ENCODE measurements at regions not wholly inside any gene's neighbourhood (a gene's known extent, or its start where the extent isn't known, plus 50 kb on each side); places are given as distances from the start of the nearest gene placed in this dataset.

DNA sequence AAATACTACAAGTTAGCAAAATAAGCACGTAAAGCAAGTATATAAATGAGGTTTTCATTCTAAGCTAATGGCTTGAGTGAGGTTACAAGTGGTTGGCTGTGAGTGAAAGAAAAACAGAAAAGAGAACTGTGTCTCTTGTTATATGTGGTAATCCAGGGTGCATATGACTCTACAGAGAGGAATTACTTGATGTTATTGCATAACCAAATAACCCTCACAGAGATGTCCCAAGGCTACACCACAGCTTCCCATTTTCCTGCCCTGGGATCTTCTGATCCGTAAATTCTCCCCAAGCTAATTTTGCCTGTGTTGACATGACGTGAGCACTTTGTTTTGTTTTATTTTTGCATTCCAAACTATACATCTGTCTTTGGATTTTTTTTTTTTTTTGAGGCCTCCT, 470.0 kb upstream of the INTU start:
- H3K4me3 ChIP-seq (ENCODE audit: low read length) = no peak overlapping the region
- no peaks in the 10 kb centered on the region for H3K4me1 ChIP-seq (ENCODE audit: control insufficient read depth, insufficient read depth, low read length)
- H3K9ac ChIP-seq (ENCODE audit: low read depth, low read length) = no peak overlapping the region
- H3K9me3 ChIP-seq (replicated peaks; ENCODE audit: low read length) = no peaks in the 10 kb centered on the region
- H3K36me3 ChIP-seq (ENCODE audit: insufficient read depth, low read length) = no peaks in the 10 kb centered on the region
- H3K4me2 ChIP-seq (ENCODE audit: low read length) = no peak overlapping the region
- H3K27me3 ChIP-seq (ENCODE audit: control insufficient read depth, insufficient read depth, low read length) = no peaks in the 10 kb centered on the region

DNA sequence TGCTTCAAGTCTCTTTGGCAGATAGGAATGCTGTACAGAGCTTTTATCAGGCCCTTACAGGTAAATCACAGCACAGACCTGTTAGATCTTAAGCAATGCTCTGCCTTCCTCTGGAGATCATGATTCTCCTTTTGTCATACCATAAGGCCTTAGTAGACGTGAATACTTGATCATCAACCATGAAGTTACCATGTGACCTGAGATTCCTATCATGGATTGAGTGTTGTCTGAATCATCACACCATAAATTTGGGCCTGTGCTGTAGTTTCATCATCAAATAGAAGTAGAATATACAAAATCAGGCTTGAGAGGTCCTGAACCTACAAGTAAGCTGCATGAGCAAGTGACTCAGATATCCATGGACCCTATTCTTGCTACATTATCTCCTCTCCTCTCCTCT, 466.8 kb upstream of the INTU start:
- no peaks in the 10 kb centered on the region for H3K4me1 ChIP-seq (ENCODE audit: control insufficient read depth, insufficient read depth, low read length)
- H3K9ac ChIP-seq (ENCODE audit: low read depth, low read length) = no peak overlapping the region
- H3K4me3 ChIP-seq (ENCODE audit: low read length) = no peak overlapping the region
- H3K36me3 ChIP-seq (ENCODE audit: insufficient read depth, low read length) = no peaks in the 10 kb centered on the region
- H3K4me2 ChIP-seq (ENCODE audit: low read length) = no peak overlapping the region
- H3K9me3 ChIP-seq (replicated peaks; ENCODE audit: low read length) = no peaks in the 10 kb centered on the region
- H3K27me3 ChIP-seq (ENCODE audit: control insufficient read depth, insufficient read depth, low read length) = no peaks in the 10 kb centered on the region

DNA sequence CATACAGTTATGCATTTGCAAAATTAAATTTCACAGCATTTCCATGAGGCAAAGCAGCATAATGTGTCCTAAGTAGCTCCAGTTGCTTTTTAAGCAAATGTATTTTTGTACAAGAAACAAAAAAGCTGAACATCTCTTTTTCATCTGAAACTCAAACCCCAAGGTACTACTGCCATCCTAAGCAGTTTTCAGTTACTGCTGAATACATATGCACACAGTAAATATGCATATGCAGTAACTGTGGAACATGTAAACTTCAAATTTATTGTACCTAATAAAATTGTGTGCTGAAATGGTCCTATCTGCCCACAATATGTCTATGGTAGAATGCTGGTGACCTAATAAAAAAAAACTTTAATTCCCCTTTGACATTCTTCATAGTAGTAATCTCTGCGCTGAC, 458.6 kb upstream of the INTU start:
- no peaks in the 10 kb centered on the region for H3K36me3 ChIP-seq (ENCODE audit: insufficient read depth, low read length)
- no peak overlapping the region for H3K4me2 ChIP-seq (ENCODE audit: low read length)
- H3K9ac ChIP-seq (ENCODE audit: low read depth, low read length) = no peak overlapping the region
- no peaks in the 10 kb centered on the region for H3K27me3 ChIP-seq (ENCODE audit: control insufficient read depth, insufficient read depth, low read length)
- H3K4me3 ChIP-seq (ENCODE audit: low read length) = no peak overlapping the region
- no peaks in the 10 kb centered on the region for H3K9me3 ChIP-seq (replicated peaks; ENCODE audit: low read length)
- no peaks in the 10 kb centered on the region for H3K4me1 ChIP-seq (ENCODE audit: control insufficient read depth, insufficient read depth, low read length)

DNA sequence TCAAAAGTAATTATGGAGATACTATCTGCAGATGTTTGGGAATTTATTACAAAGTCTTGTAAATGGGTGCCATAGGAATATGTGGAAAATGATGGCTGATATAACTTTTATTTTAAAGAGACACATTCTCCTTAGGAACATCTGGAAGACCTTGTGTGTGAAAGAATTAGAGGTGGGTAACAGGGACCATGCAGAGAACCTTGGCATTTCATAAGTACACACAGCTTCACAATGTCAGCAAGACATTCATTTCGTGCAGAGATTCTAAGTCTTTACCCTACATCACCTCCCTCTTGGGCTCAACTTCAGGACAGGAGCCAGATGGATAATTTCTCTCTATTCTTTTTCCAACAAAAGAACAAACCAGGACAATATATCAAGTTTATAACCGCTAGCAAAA, 458.1 kb upstream of the INTU start:
- Histone ChIP-seq H3K9me3 (replicated peaks; ENCODE audit: low read length) (no peaks in the 10 kb centered on the region), H3K4me2 (ENCODE audit: low read length) (no peak overlapping the region), H3K4me3 (ENCODE audit: low read length) (no peak overlapping the region), H3K36me3 (ENCODE audit: insufficient read depth, low read length) (no peaks in the 10 kb centered on the region), H3K4me1 (ENCODE audit: control insufficient read depth, insufficient read depth, low read length) (no peaks in the 10 kb centered on the region), H3K27me3 (ENCODE audit: control insufficient read depth, insufficient read depth, low read length) (no peaks in the 10 kb centered on the region), H3K9ac (ENCODE audit: low read depth, low read length) (no peak overlapping the region)

DNA sequence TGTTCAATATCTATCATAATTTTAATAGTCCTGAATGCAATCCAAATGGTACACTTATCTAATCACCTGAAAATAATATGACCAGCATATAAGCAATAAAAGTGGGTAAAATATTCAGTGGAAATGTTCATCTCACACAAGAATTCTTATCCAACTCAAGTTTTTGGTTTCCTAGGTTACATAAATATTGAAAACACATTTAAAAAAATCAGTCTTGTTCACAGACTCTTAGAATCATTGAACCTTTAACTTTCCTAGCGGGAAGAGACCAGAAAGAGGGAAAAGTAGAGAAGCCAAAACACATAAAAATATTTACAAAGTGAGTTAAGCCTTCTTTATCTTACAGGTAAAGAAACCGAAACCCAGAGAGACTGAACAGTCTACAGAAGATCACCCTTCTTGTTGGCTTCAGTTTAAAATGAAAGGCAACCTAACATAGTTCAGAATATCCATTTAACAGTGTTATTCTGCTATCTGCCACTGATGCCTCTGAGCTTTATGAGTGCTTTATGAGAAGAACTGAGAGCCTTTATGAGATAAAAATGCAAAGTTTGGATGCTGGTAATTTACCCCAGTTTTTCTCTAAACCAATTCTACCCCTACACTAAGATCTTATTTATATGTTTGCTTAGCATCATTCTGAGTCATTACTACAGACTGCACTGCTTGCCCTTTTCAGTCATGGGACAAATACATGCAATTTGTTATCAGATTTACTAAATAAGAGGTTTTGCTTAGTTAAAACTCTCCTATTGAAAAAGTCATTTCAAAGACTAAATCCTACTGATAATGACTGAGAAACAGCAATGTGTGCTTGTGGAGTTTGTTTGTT, 453.3 kb upstream of the INTU start:
- H3K27me3 ChIP-seq (ENCODE audit: control insufficient read depth, insufficient read depth, low read length) = no peaks in the 10 kb centered on the region
- no peaks in the 10 kb centered on the region for H3K36me3 ChIP-seq (ENCODE audit: insufficient read depth, low read length)
- H3K4me2 ChIP-seq (ENCODE audit: low read length) = no peak overlapping the region
- H3K4me1 ChIP-seq (ENCODE audit: control insufficient read depth, insufficient read depth, low read length) = no peaks in the 10 kb centered on the region
- no peaks in the 10 kb centered on the region for H3K9me3 ChIP-seq (replicated peaks; ENCODE audit: low read length)
- no peak overlapping the region for H3K4me3 ChIP-seq (ENCODE audit: low read length)
- no peak overlapping the region for H3K9ac ChIP-seq (ENCODE audit: low read depth, low read length)

DNA sequence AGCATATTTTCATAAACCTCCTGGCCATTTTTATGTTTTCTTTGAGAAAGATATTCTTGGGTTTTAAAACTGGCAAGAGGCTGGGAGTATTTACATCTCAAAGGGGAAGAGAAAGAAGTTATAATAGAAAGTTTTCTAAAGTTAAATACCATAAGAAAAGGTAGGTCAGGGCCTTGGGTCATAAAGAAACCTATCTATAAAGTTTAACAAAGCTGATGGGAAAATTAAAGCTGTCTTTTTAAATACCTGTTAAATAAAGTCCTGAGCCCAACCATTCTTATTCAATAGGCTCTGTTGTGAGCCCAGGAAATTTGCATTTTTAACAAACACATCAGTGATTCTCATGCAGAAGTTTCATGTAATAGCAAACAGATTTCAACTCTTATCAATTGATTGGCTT, 451.8 kb upstream of the INTU start:
- no peaks in the 10 kb centered on the region for H3K36me3 ChIP-seq (ENCODE audit: insufficient read depth, low read length)
- no peak overlapping the region for H3K9ac ChIP-seq (ENCODE audit: low read depth, low read length)
- no peak overlapping the region for H3K4me3 ChIP-seq (ENCODE audit: low read length)
- H3K9me3 ChIP-seq (replicated peaks; ENCODE audit: low read length) = no peaks in the 10 kb centered on the region
- no peaks in the 10 kb centered on the region for H3K4me1 ChIP-seq (ENCODE audit: control insufficient read depth, insufficient read depth, low read length)
- no peak overlapping the region for H3K4me2 ChIP-seq (ENCODE audit: low read length)
- H3K27me3 ChIP-seq (ENCODE audit: control insufficient read depth, insufficient read depth, low read length) = no peaks in the 10 kb centered on the region

DNA sequence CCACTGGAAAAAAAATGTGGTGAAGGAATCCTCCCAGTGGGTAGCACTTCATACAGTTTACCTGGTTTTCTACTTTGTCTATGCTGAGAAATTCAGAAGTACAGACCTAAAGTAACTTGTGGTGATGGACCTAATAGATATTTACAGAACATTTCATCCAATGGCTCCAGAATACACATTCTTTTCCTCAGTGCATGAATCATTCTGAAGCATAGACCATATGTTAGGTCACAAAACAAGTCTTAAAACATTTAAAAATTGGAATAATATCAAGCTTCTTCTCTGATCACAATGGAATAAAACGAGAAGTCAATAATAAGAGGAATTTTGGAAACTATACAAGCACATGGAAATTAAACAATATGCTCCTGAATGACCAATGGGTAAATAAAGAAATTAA, 450.1 kb upstream of the INTU start:
- H3K36me3 ChIP-seq (ENCODE audit: insufficient read depth, low read length) = no peaks in the 10 kb centered on the region
- no peak overlapping the region for H3K4me3 ChIP-seq (ENCODE audit: low read length)
- H3K4me1 ChIP-seq (ENCODE audit: control insufficient read depth, insufficient read depth, low read length) = no peaks in the 10 kb centered on the region
- no peak overlapping the region for H3K9ac ChIP-seq (ENCODE audit: low read depth, low read length)
- no peaks in the 10 kb centered on the region for H3K9me3 ChIP-seq (replicated peaks; ENCODE audit: low read length)
- no peaks in the 10 kb centered on the region for H3K27me3 ChIP-seq (ENCODE audit: control insufficient read depth, insufficient read depth, low read length)
- H3K4me2 ChIP-seq (ENCODE audit: low read length) = no peak overlapping the region

DNA sequence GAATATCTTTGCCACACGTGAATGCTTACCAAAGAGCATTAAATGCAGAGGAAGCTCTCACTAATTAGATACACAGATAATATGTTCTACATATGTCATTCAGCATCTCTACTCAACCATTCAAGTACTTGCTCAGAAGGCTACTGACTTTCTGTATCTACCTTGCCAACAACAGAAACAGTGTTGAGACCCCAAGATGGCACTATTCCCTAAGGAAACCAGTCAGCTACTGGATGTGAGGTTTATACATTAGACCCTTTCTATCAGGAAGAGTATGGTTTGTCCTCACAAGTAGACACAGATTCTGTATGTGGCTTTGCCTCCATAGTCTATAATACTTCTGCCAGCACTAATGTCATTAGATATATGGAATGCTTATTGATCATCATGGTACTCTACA, 443.9 kb upstream of the INTU start:
- no peaks in the 10 kb centered on the region for H3K36me3 ChIP-seq (ENCODE audit: insufficient read depth, low read length)
- H3K9ac ChIP-seq (ENCODE audit: low read depth, low read length) = no peak overlapping the region
- H3K9me3 ChIP-seq (replicated peaks; ENCODE audit: low read length) = no peaks in the 10 kb centered on the region

DNA sequence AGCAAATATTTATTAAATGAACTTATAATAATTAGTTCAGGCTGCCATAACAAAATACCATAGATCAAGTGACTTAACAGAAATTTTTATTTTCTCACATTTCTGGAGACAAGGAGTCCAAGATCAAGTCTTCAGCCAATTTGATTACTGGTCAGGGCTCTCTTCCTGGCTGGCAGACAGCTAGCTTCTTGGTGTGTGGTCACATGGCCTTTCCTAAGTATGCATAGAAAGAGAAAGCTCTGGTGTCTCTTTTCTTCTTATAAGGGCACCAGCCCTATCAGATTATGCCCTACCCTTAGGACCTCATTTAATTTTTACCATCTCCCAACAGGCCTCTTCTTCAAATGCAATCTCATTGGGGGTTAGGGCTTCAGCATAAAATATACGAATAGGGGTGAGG, 438.5 kb upstream of the INTU start:
- H3K4me3 ChIP-seq (ENCODE audit: low read length) = no peak overlapping the region
- no peaks in the 10 kb centered on the region for H3K36me3 ChIP-seq (ENCODE audit: insufficient read depth, low read length)
- no peaks in the 10 kb centered on the region for H3K9me3 ChIP-seq (replicated peaks; ENCODE audit: low read length)
- no peaks in the 10 kb centered on the region for H3K27me3 ChIP-seq (ENCODE audit: control insufficient read depth, insufficient read depth, low read length)
- no peak overlapping the region for H3K4me2 ChIP-seq (ENCODE audit: low read length)
- no peak overlapping the region for H3K9ac ChIP-seq (ENCODE audit: low read depth, low read length)
- H3K4me1 ChIP-seq (ENCODE audit: control insufficient read depth, insufficient read depth, low read length) = no peaks in the 10 kb centered on the region

More for the DNA sequence above, 443.9 kb upstream of the INTU start:
- no peaks in the 10 kb centered on the region for H3K27me3 ChIP-seq (ENCODE audit: control insufficient read depth, insufficient read depth, low read length)
- H3K4me3 ChIP-seq (ENCODE audit: low read length) = no peak overlapping the region
- H3K4me1 ChIP-seq (ENCODE audit: control insufficient read depth, insufficient read depth, low read length) = no peaks in the 10 kb centered on the region
- no peak overlapping the region for H3K4me2 ChIP-seq (ENCODE audit: low read length)

DNA sequence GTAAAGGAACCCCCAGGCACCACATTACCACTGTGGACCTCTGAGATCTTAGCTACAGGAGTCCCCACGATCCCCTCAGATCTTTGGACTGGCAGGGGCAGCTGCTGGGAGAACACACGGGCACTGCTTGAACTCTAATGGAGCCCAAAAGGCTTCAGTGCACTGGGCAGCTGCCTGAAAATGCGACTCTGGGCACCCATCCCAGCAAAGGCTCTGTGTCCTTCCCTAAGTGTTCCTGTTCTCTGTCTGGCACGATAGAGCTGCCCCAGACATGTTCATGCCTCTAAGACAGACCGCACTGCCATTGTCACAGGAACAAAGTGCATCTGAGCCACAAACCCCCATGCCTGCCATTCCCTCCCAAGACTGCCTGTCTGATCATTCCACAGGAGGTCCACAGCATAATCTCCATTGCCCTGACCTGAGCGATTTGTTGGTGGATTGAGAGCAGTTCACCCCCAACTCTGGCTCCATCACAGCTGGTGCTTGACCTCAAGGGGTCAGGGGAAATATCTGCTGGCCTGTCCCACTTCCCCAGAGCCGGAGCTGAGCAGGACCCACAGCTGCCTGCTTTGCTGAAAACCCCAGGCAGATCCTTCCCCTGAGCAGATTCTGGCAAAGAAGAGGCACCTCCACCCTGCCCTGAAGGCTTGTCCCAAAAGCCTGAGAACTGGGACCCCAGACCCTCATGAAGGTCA, 436.0 kb upstream of the INTU start:
- H3K9ac ChIP-seq (ENCODE audit: low read depth, low read length) = no peak overlapping the region
- no peaks in the 10 kb centered on the region for H3K36me3 ChIP-seq (ENCODE audit: insufficient read depth, low read length)
- H3K4me2 ChIP-seq (ENCODE audit: low read length) = no peak overlapping the region
- no peaks in the 10 kb centered on the region for H3K4me1 ChIP-seq (ENCODE audit: control insufficient read depth, insufficient read depth, low read length)
- no peaks in the 10 kb centered on the region for H3K27me3 ChIP-seq (ENCODE audit: control insufficient read depth, insufficient read depth, low read length)
- no peaks in the 10 kb centered on the region for H3K9me3 ChIP-seq (replicated peaks; ENCODE audit: low read length)
- H3K4me3 ChIP-seq (ENCODE audit: low read length) = no peak overlapping the region

DNA sequence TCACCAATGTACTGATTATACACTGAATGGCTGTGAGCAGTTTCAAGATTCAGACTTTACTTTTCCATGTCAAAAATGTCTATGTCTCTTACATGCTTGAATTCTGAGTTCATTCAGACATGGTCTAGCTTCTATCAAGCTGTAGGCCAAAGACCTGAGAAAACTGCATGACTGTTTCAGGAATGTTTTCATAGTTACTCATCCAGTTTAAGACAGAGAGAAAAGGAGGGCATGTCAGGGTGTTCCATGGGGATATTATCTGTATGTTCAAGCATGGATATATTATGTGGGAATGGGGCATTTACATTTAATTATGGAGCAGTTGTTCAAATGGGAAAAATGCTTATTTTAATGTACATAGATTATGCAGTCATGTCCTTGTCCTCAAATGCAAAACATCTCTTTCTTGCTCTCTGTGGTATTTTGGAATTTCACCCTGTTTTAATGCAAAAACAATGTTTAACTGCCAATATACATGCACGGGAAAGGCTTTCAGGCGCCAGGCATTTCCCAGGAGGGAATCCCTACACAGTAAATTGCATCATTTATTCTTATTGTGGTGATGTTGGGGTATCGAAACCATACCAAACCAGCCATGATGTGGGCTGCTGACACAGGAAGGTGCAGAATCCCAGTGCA, 429.1 kb upstream of the INTU start:
- Histone ChIP-seq H3K9ac (ENCODE audit: low read depth, low read length) (no peak overlapping the region), H3K4me1 (ENCODE audit: control insufficient read depth, insufficient read depth, low read length) (peaks cover 13% of the 10 kb centered on the region), H3K9me3 (replicated peaks; ENCODE audit: low read length) (no peaks in the 10 kb centered on the region), H3K4me2 (ENCODE audit: low read length) (no peak overlapping the region), H3K27me3 (ENCODE audit: control insufficient read depth, insufficient read depth, low read length) (no peaks in the 10 kb centered on the region), H3K36me3 (ENCODE audit: insufficient read depth, low read length) (no peaks in the 10 kb centered on the region), H3K4me3 (ENCODE audit: low read length) (no peak overlapping the region)

All from skeletal muscle satellite cell (primary cell).